GM19324 (cell line): ENCODE measurements at regions not wholly inside any gene's neighbourhood (a gene's known extent, or its start where the extent isn't known, plus 50 kb on each side); places are given as distances from the start of the nearest gene placed in this dataset.

Source experiments
- ATAC-seq: cut with Tn5 transposase; IDR thresholded peaks from one replicate; pipeline ENCODE4 v1.9.1; 2021; ENCODE audit warnings: mild to moderate bottlenecking, moderate library complexity; ENCODE audit not compliant: unreplicated experiment, low FRiP score

DNA sequence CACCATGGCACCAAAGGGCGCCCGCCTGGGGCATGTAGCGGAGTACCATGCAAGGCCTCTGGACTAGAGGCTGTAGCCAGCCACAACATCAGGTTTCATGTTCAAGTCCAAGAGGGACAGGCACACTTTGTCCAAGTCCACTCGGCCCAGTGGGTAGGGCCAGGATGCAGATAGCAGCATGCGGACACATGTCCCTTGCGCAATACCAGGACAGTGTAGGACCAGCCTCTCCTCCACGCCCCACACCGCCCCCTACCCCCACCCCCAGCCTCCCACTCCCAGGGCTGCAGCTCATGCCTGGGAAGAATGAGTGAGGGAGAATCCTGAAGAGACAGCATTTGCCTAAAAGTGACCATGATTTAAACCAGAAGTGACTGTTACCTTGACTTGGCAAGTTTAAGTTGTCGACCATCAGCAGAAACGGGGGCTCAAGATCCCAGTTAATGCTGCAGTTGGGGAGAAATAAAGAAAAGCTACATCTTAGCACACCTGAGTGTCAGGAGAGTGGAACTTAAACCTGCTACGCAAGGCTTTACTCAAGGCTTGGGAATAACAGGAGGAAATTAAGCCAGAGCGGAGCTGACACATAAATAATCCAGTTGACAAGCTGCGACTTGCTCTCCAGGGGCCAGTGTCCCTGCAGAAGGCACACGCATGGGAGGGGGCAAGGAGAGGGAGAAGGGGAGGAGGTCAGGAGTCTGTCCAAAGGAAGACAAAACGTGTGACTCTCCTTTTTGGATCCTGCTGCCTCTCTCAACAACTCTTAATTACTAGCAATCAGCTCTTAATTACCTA is 221.7 kb downstream of the BCOR start:
- ATAC-seq = no peak

DNA sequence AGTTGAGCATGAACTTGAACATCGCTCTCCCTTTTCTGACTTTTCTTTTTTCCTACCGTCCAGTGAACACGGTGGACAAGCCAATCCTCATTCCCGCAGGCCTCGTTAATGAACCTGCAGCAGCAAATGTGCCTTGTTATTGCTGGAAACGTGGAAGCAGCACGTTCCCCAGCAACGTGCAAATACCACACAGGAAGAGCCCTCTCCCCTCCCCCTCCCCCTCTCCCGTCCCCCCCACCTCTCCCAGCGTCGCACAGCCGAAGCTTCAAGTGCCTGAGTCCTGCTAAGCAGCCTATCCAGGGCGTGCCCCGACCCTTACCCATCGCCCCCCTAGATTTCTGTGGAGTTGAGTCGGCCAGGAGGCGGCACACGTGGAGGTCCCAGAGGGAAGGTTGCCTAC is 219.9 kb downstream of the BCOR start:
- ATAC-seq = no peak

DNA sequence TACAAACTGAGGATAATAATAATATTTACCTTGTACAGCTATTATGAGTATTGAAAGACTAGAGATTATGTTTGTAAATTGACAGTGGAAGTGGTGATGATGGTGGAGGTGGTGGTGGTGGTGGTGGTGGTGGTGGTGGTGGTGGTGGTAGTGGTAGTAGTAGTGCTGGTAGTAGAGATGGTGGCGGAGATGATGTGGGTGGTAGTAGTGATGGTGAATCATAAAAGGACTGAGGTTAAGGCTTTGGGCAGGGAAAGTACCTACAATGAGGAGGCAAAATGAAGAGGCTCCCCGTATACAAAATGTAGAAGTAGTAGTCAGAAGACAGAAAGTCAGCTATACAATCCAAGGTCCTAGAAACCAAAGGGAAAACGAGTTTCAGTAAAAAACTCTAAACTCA is 214.1 kb downstream of the BCOR start:
- ATAC-seq = no peak

DNA sequence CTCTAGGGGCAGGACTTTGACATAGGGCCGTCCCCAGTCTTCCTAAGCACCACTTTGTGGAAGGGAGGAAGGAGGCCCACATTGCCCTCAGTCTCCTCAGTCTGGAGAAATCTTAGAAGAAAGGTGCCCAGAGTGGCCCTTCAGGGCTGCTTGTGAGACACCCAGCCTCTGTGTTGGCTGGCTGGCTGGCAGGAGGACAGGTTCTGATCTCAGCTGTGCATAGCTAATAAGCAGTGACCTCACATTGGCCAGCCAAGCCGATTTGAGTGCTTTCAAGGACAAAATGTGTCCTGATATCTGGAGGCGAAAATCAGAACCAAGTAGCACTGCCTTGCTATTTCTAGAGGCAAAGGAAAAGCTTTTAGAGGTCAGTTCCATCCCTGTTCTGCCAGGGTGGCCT is 211.5 kb downstream of the BCOR start:
- no peak for ATAC-seq

DNA sequence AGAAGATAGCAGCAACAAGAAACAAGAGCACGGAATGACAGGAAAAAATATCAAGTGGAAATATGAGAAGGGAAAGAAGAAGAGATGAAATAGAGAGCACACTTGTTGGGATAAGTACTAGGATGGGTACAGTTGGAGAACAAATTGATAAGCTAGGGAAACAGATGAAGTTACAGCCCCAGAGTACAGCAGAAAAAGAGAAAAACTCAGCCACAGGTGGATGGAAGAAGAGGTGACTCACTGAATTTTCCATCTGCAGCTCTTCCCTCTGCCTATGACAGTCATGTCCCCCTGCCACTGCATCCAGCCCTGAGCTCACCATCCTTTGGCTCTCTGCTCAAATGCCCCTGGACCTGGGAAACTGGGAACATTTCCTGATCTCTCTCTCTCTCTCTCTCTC is 209.0 kb downstream of the BCOR start:
- no peak for ATAC-seq

DNA sequence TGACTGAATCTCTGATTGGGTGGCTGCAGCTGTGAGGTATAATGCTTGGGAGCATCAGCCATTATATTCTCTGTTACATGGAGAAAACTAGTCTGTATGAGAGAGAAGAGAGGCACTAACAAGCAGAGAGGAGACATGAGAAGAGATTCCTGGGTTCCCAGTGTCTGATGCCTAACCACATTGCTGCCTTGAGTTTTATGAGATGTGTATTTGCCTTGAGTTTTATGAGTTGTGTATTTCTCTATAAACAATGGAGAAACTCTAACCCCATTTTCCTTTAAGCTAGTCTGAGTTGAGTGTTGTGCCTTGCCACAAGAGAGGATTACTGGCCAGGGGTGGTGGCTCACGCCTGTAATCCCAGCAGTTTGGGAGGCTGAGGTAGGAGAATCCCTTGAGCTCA is 208.1 kb downstream of the BCOR start:
- no peak for ATAC-seq

DNA sequence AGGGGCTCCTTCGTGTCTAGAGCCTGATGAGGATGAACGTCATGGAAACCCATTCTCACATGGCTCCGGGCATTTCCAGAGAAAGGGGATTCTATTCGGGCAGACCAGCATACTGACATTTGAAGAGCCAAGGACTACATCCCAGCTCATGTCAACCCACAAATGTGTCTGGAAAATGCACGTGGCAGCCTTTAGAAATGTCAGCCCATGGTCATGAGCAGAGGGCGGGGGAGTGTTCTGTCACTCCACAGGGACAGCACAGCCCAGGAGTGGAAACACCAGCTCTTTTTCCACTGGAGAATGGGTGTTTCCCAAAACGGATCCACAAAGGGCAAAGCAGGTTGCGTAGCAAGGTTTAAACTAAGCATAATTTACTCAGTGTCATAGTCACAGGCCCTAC is 207.0 kb downstream of the BCOR start:
- ATAC-seq = no peak

DNA sequence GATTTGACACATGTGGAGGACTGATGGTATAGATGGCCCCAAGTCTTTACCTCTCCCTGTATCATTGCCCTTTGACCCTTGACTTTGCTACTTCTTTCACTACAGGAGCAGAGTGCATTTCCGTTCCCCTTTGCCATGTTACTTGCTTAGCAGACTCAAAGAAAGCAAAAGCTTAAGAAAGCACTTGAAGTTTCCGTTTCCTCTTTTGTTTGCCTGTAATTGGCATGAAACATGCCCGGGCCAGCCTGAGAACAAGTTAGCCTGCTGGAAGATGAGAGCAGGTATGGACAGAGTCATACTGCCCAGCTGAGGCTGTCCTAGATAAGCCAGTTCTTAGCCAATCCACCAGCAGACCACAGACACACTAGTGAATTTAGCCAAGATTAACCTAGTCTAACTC is 206.0 kb downstream of the BCOR start:
- peak; percentile 61 for ATAC-seq

DNA sequence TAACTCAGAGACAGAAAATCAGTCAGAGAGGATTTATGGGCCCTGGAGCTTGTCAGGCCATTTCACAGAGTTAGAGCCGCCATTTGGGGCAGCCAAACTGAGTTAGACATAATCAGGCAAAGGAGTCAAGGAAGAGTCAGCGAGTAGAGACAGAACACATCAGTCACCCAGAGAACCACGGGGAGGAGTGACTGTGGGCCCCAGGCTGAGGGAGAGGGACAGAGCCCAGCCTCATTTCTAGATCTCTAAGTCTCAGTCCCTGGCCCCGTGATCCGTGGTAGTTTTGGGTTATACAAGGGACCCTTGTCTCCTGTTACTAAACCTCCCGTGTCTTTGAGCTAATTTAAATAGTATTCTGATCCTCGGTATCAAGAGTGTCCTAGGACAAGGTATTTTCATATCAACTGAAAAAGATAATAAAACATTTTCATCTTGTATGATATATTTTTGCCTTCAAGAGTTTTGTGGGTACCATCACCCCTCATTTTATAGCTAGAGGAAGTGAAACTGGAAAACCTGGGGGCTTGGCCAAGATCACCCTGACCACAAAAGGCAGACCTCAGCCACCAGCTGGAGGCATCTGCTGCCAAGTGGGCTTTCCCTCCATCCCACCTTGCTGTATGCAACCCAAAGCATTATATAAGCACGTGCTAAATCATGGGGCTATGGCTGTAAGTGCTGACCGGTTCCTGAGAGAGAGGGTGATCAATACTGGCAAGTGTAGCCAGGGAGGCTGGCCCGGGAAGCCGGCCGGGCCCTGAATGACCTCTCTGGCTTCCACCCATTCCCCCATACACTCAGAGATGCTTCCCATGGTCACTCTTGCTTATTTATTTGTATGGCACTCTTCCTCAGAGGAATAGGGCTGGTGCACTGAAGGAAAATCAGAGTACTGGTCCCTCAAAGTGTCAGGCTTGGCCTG is 204.1 kb downstream of the BCOR start:
- peak; percentile 39 for ATAC-seq

DNA sequence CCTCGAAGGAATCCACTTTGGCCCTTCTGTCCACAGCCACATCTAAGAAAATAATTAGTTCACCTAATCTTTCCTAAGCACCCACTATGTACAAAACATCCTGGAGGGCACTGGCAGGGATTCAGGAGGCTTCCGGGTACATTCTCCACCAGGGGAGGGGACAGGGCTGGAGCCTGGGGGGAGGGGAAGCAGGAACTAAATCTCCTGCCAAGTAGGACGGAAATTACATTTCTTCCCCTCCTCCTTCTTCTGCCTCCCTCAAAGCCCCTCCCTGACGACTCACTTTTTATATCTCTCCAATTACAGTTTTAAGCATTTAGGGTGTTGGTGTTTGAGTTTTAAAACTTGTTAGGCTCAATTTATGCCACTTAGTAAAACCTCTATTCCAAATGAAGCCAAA is 203.1 kb downstream of the BCOR start:
- ATAC-seq = no peak

DNA sequence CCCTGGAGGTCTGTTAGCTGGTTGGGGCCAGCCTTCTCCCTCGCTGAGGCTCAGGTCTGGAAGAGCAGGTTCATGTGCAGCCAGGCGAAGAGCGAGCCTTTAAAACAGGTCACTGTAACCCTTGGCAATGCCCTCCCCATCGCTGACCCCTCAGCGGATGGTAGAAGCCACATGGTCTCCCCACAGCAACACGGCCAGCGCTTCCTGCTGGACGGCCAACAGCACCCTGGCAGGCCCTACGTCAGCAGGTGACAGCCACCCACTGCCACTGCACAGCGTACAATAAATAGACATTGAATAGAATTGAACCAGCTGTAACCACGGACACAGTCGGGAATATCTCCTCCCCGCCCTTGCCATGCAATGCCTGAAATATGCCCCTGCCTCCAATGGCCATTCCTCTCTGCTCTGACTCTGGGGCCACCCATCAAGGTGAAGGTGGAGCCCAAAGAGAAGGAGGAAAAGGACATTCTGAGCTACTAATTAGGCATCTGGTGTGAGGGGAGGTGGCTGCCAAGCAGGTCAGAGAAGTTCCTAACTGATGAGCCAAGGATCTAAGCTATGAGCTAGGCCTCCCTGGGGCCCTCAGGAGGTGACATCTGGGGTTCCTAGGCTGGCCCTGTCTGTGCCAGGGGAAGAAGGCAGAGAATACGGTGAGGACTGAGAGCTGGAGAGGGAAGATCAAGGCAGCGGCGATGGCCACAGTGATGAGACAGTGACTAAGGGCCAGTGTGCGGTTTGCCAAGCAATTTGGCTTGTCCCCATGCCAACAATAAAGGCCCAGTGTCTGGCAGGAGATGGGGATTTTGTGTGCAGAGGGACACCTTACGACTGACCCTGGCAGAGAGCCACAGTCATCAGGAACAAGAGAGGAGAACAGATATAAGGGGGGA is 202.3 kb downstream of the BCOR start:
- ATAC-seq = no peak

DNA sequence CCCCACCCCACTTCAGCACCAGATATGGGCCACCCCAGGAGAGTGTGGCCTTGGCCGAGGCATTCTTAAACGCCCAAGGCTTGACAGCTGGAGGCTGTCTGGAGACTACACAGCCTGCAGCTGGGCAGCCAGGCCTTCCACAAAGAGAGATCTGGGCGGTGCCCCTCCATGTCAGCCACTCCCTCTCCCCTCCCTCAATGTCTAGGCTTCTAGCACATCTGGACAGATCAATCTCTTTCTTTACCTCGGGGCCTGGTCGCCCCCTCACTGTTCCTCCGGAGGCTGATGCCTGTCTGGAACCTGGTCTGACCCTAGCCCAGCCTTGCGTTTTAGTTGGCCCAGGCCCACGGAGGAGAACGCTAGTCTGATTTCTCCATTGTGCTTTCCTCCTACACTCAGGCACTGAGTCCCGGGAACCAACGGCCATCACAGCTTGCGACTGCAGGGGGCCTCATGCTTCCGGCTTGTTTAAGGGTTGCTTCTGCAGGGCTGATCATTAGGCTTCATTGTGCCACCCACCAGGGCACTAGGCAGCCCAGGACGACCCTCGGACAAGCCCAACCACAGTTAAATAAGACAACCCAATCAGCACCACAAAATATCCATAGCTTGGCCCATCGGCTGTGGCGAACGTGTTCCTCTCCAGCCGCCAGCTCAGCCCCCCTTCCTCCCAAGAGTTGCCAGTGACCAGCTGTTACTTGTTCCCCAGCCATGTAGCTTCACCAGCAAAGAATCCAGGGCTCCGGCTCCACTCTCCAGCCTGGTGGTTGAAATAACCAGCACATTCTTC is 200.6 kb downstream of the BCOR start:
- no peak for ATAC-seq

DNA sequence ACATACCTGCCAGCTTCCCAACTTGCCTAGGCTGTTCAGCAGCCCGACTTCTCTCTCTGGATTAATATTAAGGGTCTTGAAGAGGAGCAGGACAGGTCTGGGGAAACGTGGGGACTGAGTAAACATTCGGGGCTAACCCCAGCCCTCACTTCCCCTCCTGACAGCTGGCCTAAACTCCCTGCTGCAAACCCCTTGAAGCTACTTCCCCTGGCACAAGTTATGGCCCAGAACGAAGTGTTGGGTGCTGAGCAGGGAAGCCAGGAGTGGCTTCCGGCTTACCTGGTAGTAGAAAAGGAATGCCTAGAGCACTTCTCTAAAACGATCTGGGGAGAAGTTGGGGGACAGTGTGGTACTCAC is 200.0 kb downstream of the BCOR start:
- no peak for ATAC-seq

DNA sequence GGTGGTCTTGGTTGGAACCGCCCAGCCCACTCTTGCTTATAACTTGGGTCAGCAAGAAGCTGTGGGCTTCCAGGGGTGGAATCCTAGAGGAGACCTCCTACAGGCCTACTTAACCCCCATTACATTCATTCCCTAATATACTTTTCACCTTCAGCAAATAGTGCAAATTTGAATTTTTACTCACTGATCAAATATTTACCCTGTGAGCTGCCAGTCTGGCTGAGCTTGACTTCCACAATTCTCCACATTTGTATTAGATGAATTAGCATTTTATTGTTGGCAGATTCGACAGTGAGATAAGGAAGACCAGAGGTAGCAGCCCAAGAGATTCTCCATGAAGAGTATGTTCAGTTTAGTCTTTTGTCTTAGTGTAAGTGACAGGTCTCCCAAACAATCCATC is 199.6 kb downstream of the BCOR start:
- ATAC-seq = no peak

DNA sequence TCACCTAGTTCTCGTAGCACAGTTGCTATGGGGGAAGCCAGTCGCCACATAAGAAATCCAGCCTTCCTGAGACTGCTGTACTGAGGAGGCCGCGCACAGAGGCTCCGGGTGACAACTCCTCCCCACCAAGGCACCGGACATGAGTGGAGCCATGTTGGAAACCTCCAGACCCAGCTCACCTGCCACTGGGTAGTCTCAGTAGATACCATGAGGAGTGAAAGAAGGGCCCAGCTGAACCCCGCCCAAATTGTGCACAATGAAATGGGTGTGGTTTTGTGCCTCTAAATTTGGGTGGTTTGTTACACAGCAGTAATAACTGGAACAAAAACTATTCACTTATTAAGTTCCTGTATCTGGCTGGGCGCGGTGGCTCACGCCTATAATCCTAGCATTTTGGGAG is 198.7 kb downstream of the BCOR start:
- ATAC-seq = no peak

DNA sequence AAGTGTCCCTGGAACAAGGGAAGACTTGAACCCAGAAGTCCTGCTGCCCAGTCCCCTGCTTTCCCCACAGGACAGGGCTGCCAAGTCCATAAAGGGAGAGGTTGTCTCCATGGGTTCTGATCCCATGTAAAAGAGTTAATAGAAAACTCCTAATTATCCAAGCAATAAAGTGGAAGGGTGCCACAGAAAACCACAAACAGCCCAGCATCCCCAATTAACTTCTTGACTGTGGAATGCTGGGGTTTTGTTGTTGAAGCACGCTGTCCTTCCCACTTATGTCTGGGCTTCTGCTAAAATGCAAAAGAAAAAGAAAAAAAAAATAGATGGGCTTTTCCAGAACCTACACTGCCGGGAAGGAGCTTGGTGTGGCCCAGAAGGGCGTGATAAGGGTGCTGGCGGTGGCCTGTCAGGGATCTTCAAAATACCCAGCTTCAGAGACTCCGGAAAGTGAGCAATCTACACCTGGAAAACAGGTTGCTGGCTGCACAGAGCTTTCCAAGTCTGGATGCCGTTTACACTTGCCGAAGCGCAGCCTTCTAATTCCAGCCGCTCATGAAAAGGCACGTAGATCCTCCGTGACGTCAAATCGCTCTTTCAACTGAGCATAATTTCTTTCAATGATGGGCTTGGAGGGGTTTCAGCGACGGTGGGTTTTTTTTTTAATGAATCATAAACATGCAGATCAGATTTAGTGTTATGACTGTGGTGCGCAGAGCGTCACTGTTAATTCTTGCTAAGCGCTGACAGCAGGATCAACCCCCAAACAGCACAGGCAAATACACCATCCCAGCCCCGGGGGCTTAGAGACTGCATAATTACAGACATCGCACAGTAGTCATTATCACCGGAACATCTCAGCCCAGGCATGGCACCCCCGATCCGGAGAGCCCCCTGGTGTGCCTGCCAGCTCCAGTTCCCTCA is 197.6 kb downstream of the BCOR start:
- ATAC-seq = no peak

DNA sequence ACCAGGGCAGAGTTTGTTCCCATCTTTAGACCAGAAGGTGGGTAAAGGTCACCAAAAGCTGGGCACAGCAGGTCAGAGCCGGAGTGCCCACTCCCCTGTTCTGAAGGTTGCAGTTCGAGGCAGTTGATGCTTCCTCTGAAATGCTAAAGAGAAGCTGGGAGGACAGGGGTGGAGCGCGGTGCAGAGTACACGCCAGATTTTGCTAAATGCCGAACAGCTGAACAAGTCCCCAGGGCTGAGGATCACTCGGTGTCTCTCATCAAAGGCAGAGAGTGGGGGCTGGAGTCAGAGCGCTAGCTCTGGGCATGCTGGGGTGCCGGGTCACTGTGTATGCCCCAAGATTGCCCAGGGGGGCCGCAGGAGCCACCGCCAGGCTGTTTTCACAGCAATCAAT is 197.0 kb downstream of the BCOR start:
- ATAC-seq = no peak

DNA sequence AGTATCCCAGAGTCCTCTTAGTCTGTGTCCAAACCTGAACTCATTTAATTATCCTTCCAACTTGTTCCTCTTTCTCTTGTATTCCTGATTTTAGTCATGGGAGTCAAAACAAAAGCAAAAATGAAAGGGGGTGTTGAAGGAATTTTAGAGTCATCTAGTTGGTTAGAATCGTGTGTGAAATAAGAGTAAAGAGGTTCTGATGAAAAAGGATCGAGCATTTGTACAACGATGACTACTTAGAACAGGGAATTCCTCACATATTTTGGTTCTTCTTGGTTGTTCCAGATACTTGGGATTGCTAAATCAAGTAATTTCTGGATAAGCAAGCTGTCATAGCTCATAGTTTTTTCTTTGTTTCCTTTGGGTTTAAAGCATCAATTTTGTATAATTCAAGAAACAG is 194.4 kb downstream of the BCOR start:
- no peak for ATAC-seq

DNA sequence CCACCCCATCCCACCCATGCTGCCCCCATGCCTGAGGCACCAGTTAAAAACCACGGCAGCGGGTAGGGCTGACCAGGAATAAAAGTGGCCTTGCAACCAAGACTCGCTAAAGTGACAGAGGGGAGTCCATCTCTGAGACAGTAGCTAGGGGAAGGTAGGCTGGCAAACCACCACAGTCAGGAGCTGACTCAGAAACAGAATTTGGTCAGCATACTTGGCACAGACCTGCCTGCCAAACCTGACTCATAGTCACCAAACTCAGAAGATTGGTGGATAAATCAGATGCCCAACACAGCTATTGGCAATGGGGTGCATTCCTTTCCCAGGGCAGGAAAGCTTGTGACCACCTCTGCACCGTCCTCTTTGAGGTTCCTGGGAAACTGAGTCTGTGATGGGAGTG is 193.8 kb downstream of the BCOR start:
- ATAC-seq = no peak
